MM.1S (cell line): ENCODE measurements at regions not wholly inside any gene's neighbourhood (a gene's known extent, or its start where the extent isn't known, plus 50 kb on each side); places are given as distances from the start of the nearest gene placed in this dataset.
"Not testable (repeated sequence)": the region's sequence is repeated elsewhere in the genome, so short reads cannot be mapped to it uniquely, and the experiment has no call there.

Experiments used
- DNase-seq: peaks from one replicate; pipeline ENCODE4 v3.0.0-alpha.2; 2015
- H2AFZ ChIP-seq: fragments of 300-600 bp; sonication (generic); 2 replicates; pipeline ENCODE4 v1.6.0; 2016; ENCODE audit warnings: antibody characterized with exemption, low read length
- H3F3A ChIP-seq: fragments of 300-600 bp; sonication (generic); 2 replicates; pipeline ENCODE4 v1.6.1; 2016; ENCODE audit warnings: mild to moderate bottlenecking, antibody characterized with exemption, low read length, moderate library complexity, mixed read lengths; ENCODE audit not compliant: insufficient read depth
- H3K27ac ChIP-seq: fragments of 300-600 bp; sonication (generic); 2 replicates; pipeline ENCODE4 v1.5.1; 2016; ENCODE audit warnings: mild to moderate bottlenecking, low read length
- H3K27me3 ChIP-seq: fragments of 300-600 bp; sonication (generic); replicated peaks from 2 replicates; pipeline ENCODE4 v1.6.0; 2016; ENCODE audit warnings: low read length; ENCODE audit not compliant: insufficient read depth
- H3K36me3 ChIP-seq: fragments of 300-600 bp; sonication (generic); replicated peaks from 2 replicates; pipeline ENCODE4 v1.6.1; 2016; ENCODE audit warnings: mild to moderate bottlenecking, low read length, mixed read lengths; ENCODE audit not compliant: insufficient read depth
- H3K4me1 ChIP-seq: fragments of 300-600 bp; sonication (generic); 2 replicates; pipeline ENCODE4 v1.6.1; 2016; ENCODE audit warnings: low read length, mixed read lengths
- H3K4me2 ChIP-seq: fragments of 300-600 bp; sonication (generic); 2 replicates; pipeline ENCODE4 v1.6.0; 2016; ENCODE audit warnings: low read depth, low read length
- H3K4me3 ChIP-seq: fragments of 300-600 bp; sonication (generic); 2 replicates; pipeline ENCODE4 v1.5.1; 2016; ENCODE audit warnings: low read length, mixed read lengths
- H3K79me2 ChIP-seq: fragments of 300-600 bp; sonication (generic); 2 replicates; pipeline ENCODE4 v1.6.1; 2016; ENCODE audit warnings: mixed run types, low read length, mixed read lengths
- H3K9ac ChIP-seq: fragments of 300-600 bp; sonication (generic); 2 replicates; pipeline ENCODE4 v1.6.1; 2016; ENCODE audit warnings: low read length, mixed read lengths
- H3K9me2 ChIP-seq: fragments of 300-600 bp; sonication (generic); replicated peaks from 2 replicates; pipeline ENCODE4 v1.6.1; 2016; ENCODE audit warnings: mild to moderate bottlenecking, low read length, mixed read lengths; ENCODE audit not compliant: insufficient read depth
- H3K9me3 ChIP-seq: fragments of 300-600 bp; sonication (generic); replicated peaks from 2 replicates; pipeline ENCODE4 v1.6.1; 2016; ENCODE audit warnings: mild to moderate bottlenecking, low read length, mixed read lengths; ENCODE audit not compliant: insufficient read depth
- H4K20me1 ChIP-seq: fragments of 300-600 bp; sonication (generic); 2 replicates; pipeline ENCODE4 v1.6.1; 2016; ENCODE audit warnings: mild to moderate bottlenecking, low read length, moderate library complexity, mixed read lengths; ENCODE audit not compliant: insufficient read depth
- CTCF ChIP-seq: fragments of 300-600 bp; sonication (generic); IDR thresholded peaks from 2 replicates; pipeline ENCODE4 v1.5.1; 2016; ENCODE audit warnings: antibody characterized with exemption, low read length, mixed read lengths

- not testable (repeated sequence) for H3K4me3 ChIP-seq, H3F3A ChIP-seq, H3K79me2 ChIP-seq, H3K4me1 ChIP-seq, H4K20me1 ChIP-seq, H2AFZ ChIP-seq, H3K9me3 ChIP-seq, H3K9ac ChIP-seq, H3K27me3 ChIP-seq, H3K9me2 ChIP-seq, DNase-seq, H3K27ac ChIP-seq, H3K36me3 ChIP-seq, H3K4me2 ChIP-seq
- peak; percentile 41 for TF ChIP-seq CTCF
Measured at GRCh38 chr2:89938756-89939155, 1247.3 kb downstream of the RPIA start.

GRCh38 chr2:89944267-89944666 is 1252.8 kb downstream of the RPIA start:
- not testable (repeated sequence) for H3K4me2 ChIP-seq, H4K20me1 ChIP-seq

DNA sequence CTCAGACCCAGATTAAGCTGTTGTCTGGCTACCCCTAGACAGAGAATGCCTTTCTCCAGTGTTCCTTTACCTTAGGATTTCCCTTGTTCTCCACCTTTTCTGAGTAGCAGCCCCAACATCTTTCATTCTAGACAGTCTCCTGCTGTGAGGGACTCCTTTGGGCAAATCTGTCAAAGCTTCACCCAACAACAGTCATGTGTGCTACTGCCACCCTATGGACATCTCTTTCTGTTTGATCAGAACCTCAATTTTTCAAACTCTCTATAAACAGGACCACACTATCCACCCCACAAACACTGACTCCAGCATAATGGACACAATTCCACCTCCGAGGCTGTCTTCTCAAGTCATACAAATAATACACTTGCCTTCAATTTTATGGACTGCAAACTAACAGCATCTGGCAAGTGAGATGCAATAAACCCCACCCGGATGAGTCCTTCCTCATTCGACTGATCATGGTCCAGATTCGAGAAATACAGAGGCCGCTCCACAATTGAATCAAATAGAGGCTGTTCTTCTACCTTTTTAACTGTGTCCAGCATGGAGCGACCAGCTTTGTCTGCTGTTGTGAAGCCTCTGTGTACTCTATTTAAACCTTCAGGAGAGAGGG is 1253.6 kb downstream of the RPIA start:
- not testable (repeated sequence) for H3F3A ChIP-seq, H2AFZ ChIP-seq, H3K9ac ChIP-seq, H3K36me3 ChIP-seq, H3K4me2 ChIP-seq, H3K4me3 ChIP-seq, H3K9me2 ChIP-seq, H3K27ac ChIP-seq, H3K9me3 ChIP-seq, H3K79me2 ChIP-seq, H3K27me3 ChIP-seq, H3K4me1 ChIP-seq, H4K20me1 ChIP-seq, DNase-seq

More at GRCh38 chr2:89944267-89944666, 1252.8 kb downstream of the RPIA start:
- not testable (repeated sequence) for H3K27ac ChIP-seq, H3K4me3 ChIP-seq, H2AFZ ChIP-seq, H3K9me3 ChIP-seq, H3K9ac ChIP-seq, H3F3A ChIP-seq, H3K9me2 ChIP-seq, H3K27me3 ChIP-seq, H3K79me2 ChIP-seq, H3K4me1 ChIP-seq, H3K36me3 ChIP-seq, DNase-seq

DNA sequence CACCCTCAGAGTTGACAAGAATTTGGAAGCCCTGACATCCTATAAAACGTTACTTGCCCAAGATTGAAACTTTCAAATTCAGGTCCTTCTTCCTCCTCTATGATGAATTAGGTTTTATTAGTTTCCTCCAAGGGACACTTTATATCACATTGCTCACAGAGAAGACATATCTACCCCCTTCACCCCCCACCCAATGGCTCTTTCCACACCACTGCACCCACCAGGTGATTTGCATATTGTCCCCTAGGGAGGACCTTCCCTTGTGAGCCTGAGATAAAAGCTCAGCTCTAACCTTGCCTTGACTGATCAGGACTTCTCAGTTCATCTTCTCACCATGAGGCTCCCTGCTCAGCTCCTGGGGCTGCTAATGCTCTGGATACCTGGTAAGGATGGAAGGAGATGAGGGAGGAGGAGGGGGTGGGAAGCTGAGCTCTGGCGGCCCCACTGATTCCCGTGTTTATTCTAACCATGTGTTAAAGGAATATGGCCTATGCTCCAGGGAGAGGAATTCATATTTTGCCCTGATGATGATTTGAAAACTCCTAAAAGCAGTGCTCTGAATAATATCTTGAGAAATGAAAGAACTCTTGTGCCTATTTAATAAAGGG is 1255.8 kb downstream of the RPIA start:
- H3K27ac ChIP-seq, H3K36me3 ChIP-seq, H3K4me2 ChIP-seq, H3K27me3 ChIP-seq, H3K79me2 ChIP-seq, H3K4me3 ChIP-seq, H4K20me1 ChIP-seq, H3K9me3 ChIP-seq, H3F3A ChIP-seq, H3K4me1 ChIP-seq, DNase-seq, H3K9ac ChIP-seq, H3K9me2 ChIP-seq, H2AFZ ChIP-seq: not testable (repeated sequence)

- H3K27ac ChIP-seq, H3K9ac ChIP-seq, DNase-seq, H3F3A ChIP-seq, H3K4me1 ChIP-seq, H3K79me2 ChIP-seq, H2AFZ ChIP-seq, H3K9me3 ChIP-seq, H3K4me2 ChIP-seq, H3K36me3 ChIP-seq, H3K27me3 ChIP-seq, H3K4me3 ChIP-seq, H3K9me2 ChIP-seq, H4K20me1 ChIP-seq: not testable (repeated sequence)
Measured at GRCh38 chr2:89948102-89948501, 1256.6 kb downstream of the RPIA start.

GRCh38 chr2:89950807-89951206 is 1259.3 kb downstream of the RPIA start:
- H3K27me3 ChIP-seq, H3K79me2 ChIP-seq, DNase-seq, H2AFZ ChIP-seq, H3K4me2 ChIP-seq, H3K27ac ChIP-seq, H3K9me2 ChIP-seq, H3K4me1 ChIP-seq, H4K20me1 ChIP-seq, H3F3A ChIP-seq, H3K36me3 ChIP-seq, H3K9me3 ChIP-seq, H3K4me3 ChIP-seq, H3K9ac ChIP-seq: not testable (repeated sequence)
